H1 (cell line): ENCODE measurements at regions not wholly inside any gene's neighbourhood (a gene's known extent, or its start where the extent isn't known, plus 50 kb on each side); places are given as distances from the start of the nearest gene placed in this dataset.

Experiments used
- CEBPB ChIP-seq: IDR thresholded peaks from 2 replicates; pipeline ENCODE4 v1.6.1; 2012; ENCODE audit warnings: low read depth, low read length
- CREB1 ChIP-seq: IDR thresholded peaks from 2 replicates; pipeline ENCODE4 v1.6.1; 2012; ENCODE audit warnings: inconsistent platforms
- EP300 ChIP-seq, 2 experiments: IDR thresholded peaks; 1 replicate in 1 of 2; 2 replicates in 1 of 2; pipeline ENCODE4 v1.6.1; 2011 to 2012; ENCODE audit warnings: low read depth in 2 of 2, low read length in 2 of 2, mild to moderate bottlenecking in 2 of 2, borderline replicate concordance in 1 of 2, inconsistent platforms in 1 of 2, moderate library complexity in 1 of 2
- EZH2 ChIP-seq: fragments of 200-600 bp; sonication (generic); IDR thresholded peaks from 2 replicates; pipeline ENCODE4 v1.7.1; 2012; ENCODE audit warnings: low read depth, mild to moderate bottlenecking, moderate library complexity, low read length, inconsistent platforms; ENCODE audit not compliant: severe bottlenecking
- HDAC2 ChIP-seq, 2 experiments: fragments of 300-600 bp in 1 of 2; sonication (generic) in 1 of 2; IDR thresholded peaks; 2 replicates each; pipeline ENCODE4 v1.6.1; 2011 to 2012; ENCODE audit warnings: low read depth in 2 of 2, low read length in 2 of 2, mild to moderate bottlenecking in 2 of 2, moderate library complexity in 2 of 2, borderline replicate concordance in 1 of 2, inconsistent platforms in 1 of 2
- KDM1A ChIP-seq: fragments of 200-600, 300-600 bp; sonication (generic); IDR thresholded peaks from 2 replicates; pipeline ENCODE4 v1.7.1; 2016; ENCODE audit warnings: mild to moderate bottlenecking, low read length, borderline replicate concordance
- POLR2A ChIP-seq, 2 experiments: IDR thresholded peaks; 1 replicate in 1 of 2; 2 replicates in 1 of 2; pipeline ENCODE4 v1.6.1; 2011; ENCODE audit warnings: low read depth in 2 of 2, low read length in 2 of 2, mild to moderate bottlenecking in 2 of 2; ENCODE audit errors: control extremely low read depth in 1 of 2
- POLR2AphosphoS5 ChIP-seq: IDR thresholded peaks from 2 replicates; pipeline ENCODE4 v1.6.1; 2011; ENCODE audit warnings: low read depth, low read length
- SIN3A ChIP-seq, 2 experiments: IDR thresholded peaks in 1 of 2; conservative IDR thresholded peaks in 1 of 2; 2 replicates each; pipeline ENCODE4 v1.6.1; 2011 to 2012; ENCODE audit warnings: low read length in 2 of 2, improper control_type of control experiment in 1 of 2, low read depth in 1 of 2, mild to moderate bottlenecking in 1 of 2
- TAF1 ChIP-seq: IDR thresholded peaks from 2 replicates; pipeline ENCODE4 v1.6.1; 2011; ENCODE audit warnings: mild to moderate bottlenecking, low read depth, low read length
- TEAD4 ChIP-seq: IDR thresholded peaks from 2 replicates; pipeline ENCODE4 v1.6.1; 2012; ENCODE audit warnings: low read depth, low read length, inconsistent platforms, mixed read lengths
- YY1 ChIP-seq: IDR thresholded peaks from 2 replicates; pipeline ENCODE4 v1.6.1; 2011; ENCODE audit warnings: low read depth, mild to moderate bottlenecking, low read length
- TF ChIP-seq, protein P1 (sequence below), 3 experiments: IDR thresholded peaks; 1 replicate in 2 of 3; 2 replicates in 1 of 3; pipeline versions ENCODE4 v1.5.1 to v1.6.1; 2011; ENCODE audit warnings: low read length in 3 of 3, mild to moderate bottlenecking in 3 of 3, inconsistent platforms in 2 of 3, low read depth in 1 of 3, moderate library complexity in 1 of 3; ENCODE audit not compliant: insufficient read depth in 1 of 3; ENCODE audit errors: control extremely low read depth in 1 of 3

DNA sequence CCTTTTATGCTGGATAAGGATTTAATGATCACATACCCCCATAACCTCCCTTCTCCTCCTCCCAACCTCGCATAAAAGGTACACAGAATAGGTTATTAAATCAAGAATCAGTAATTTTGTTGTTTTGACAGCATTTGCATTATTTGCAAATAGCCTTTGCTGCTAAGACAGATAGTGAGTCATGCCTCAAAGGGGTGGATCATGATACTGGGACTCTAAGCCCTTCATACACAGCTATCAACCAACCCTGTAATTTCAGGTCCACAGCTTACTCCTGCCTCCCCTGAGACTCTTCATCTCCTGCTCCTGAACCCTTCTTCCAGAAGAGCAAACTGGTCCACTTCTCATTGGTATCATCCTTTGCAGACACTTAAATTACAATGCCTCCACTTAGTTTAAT lies 73.8 kb upstream of the KLHL29 start:
- TF ChIP-seq SIN3A (conservative IDR thresholded peaks at IDR 0.05 in 1 of 2, IDR thresholded peaks at IDR 0.05 in 1 of 2; ENCODE audit: low read depth in 1 of 2, low read length in 2 of 2) (no peak), EP300 (IDR thresholded peaks at IDR 0.05; ENCODE audit: borderline replicate concordance in 1 of 2, low read depth in 2 of 2, low read length in 2 of 2) (no peak), POLR2AphosphoS5 (no peak), CEBPB (no peak), KDM1A (no peak), EZH2 (no peak), YY1 (no peak), TAF1 (no peak), TEAD4 (no peak), HDAC2 (IDR thresholded peaks at IDR 0.05; ENCODE audit: borderline replicate concordance in 1 of 2, low read depth in 2 of 2, low read length in 2 of 2) (no peak), POLR2A (IDR thresholded peaks at IDR 0.05; ENCODE audit: control extremely low read depth in 1 of 2, low read depth in 2 of 2, low read length in 2 of 2) (no peak), CREB1 (no peak)
- TF ChIP-seq, protein P1, sequence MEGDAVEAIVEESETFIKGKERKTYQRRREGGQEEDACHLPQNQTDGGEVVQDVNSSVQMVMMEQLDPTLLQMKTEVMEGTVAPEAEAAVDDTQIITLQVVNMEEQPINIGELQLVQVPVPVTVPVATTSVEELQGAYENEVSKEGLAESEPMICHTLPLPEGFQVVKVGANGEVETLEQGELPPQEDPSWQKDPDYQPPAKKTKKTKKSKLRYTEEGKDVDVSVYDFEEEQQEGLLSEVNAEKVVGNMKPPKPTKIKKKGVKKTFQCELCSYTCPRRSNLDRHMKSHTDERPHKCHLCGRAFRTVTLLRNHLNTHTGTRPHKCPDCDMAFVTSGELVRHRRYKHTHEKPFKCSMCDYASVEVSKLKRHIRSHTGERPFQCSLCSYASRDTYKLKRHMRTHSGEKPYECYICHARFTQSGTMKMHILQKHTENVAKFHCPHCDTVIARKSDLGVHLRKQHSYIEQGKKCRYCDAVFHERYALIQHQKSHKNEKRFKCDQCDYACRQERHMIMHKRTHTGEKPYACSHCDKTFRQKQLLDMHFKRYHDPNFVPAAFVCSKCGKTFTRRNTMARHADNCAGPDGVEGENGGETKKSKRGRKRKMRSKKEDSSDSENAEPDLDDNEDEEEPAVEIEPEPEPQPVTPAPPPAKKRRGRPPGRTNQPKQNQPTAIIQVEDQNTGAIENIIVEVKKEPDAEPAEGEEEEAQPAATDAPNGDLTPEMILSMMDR (IDR thresholded peaks at IDR 0.05; ENCODE audit: control extremely low read depth in 1 of 3, insufficient read depth in 1 of 3, low read depth in 1 of 3, low read length in 3 of 3) = no peak
